ENCODE measurements at regions not wholly inside any gene's neighbourhood (a gene's known extent, or its start where the extent isn't known, plus 50 kb on each side); places are given as distances from the start of the nearest gene placed in this dataset.

DNA sequence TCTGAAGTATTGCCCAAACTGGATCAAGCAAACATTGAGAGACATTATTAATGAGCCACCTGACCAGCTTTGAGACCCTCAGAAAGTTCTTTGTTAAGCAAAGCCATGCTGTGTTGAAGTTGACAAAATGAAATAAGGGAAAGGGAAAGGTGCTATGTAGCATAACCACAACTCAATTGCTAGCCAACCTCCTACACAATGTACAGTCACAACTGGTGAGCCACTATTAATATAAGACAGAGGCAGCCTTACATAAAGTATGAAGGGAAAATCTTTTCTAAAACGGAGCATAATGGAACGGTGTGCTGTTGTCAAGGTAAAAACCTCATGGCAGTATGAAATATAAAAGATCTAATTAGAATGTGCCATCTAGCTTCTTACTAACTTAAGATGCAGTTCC lies 375.8 kb upstream of the ST8SIA4 start:
- Histone ChIP-seq H4K20me1 (ENCODE audit: control insufficient read depth, insufficient read depth, low read depth, low read length) (no peaks in the 10 kb centered on the region), H3K4me2 (ENCODE audit: low read length) (no peak overlapping the region), H3K9me3 (ENCODE audit: control insufficient read depth, insufficient read depth, low read length) (no peaks in the 10 kb centered on the region), H3K27ac (ENCODE audit: low read depth, low read length) (no peak overlapping the region), H3K79me2 (ENCODE audit: control insufficient read depth, low read length) (no peaks in the 10 kb centered on the region), H3K4me1 (ENCODE audit: control insufficient read depth, low read length) (no peaks in the 10 kb centered on the region), H3K9me2 (replicated peaks; ENCODE audit: control insufficient read depth, low read length) (no peaks in the 10 kb centered on the region), H3K36me3 (ENCODE audit: control insufficient read depth, low read length) (no peaks in the 10 kb centered on the region), H3K27me3 (ENCODE audit: control insufficient read depth, low read length) (no peaks in the 10 kb centered on the region), H3K4me3 (ENCODE audit: low read length) (no peak overlapping the region), H3F3A (ENCODE audit: control insufficient read depth, insufficient read depth) (no peaks in the 10 kb centered on the region)
- no peak for TF ChIP-seq EZH2phosphoT487 (IDR thresholded peaks at IDR 0.05; ENCODE audit: borderline replicate concordance, low read length)
- TF ChIP-seq, protein P1, sequence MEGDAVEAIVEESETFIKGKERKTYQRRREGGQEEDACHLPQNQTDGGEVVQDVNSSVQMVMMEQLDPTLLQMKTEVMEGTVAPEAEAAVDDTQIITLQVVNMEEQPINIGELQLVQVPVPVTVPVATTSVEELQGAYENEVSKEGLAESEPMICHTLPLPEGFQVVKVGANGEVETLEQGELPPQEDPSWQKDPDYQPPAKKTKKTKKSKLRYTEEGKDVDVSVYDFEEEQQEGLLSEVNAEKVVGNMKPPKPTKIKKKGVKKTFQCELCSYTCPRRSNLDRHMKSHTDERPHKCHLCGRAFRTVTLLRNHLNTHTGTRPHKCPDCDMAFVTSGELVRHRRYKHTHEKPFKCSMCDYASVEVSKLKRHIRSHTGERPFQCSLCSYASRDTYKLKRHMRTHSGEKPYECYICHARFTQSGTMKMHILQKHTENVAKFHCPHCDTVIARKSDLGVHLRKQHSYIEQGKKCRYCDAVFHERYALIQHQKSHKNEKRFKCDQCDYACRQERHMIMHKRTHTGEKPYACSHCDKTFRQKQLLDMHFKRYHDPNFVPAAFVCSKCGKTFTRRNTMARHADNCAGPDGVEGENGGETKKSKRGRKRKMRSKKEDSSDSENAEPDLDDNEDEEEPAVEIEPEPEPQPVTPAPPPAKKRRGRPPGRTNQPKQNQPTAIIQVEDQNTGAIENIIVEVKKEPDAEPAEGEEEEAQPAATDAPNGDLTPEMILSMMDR (IDR thresholded peaks at IDR 0.05; ENCODE audit: low read depth, low read length, poor library complexity, severe bottlenecking), result no peak

DNA sequence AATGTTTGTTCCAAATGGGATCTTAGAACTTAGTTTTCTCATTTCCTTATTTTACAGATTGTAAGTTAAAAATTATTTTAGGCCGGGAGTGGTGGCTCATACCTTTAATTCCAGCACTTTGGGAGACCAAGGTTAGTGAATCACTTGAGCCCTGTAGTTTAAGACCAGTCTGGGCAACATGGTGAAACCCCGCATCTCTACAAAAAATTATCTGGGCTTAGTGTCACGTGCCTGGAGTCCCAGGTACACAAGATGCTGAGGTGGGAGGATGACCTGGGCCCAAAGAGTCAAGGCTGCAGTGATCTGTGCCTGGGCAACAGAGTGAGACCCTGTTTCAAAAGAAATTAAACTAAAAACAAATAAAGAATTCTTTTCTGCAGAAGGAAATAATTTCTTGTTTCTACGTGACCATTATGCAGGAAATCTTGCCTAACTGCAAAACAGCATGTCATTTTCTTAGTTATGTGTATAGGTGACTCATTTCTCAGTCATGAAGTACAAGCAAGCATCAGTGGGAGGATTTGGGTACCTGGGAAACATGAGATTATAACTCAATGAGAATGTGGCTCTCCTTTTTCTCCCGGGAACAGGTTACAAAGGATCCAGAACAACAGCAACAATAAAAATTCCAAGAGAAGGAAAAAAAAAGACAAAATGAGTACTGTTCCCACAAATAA lies 375.1 kb upstream of the ST8SIA4 start:
- Histone ChIP-seq H3K79me2 (ENCODE audit: control insufficient read depth, low read length) (no peaks in the 10 kb centered on the region), H3K9me2 (replicated peaks; ENCODE audit: control insufficient read depth, low read length) (no peaks in the 10 kb centered on the region), H3K4me1 (ENCODE audit: control insufficient read depth, low read length) (no peaks in the 10 kb centered on the region), H3K9me3 (ENCODE audit: control insufficient read depth, insufficient read depth, low read length) (no peaks in the 10 kb centered on the region), H3K27ac (ENCODE audit: low read depth, low read length) (no peak overlapping the region), H3K27me3 (ENCODE audit: control insufficient read depth, low read length) (no peaks in the 10 kb centered on the region), H4K20me1 (ENCODE audit: control insufficient read depth, insufficient read depth, low read depth, low read length) (no peaks in the 10 kb centered on the region), H3K4me3 (ENCODE audit: low read length) (no peak overlapping the region), H3K36me3 (ENCODE audit: control insufficient read depth, low read length) (no peaks in the 10 kb centered on the region), H3K4me2 (ENCODE audit: low read length) (no peak overlapping the region), H3F3A (ENCODE audit: control insufficient read depth, insufficient read depth) (no peaks in the 10 kb centered on the region)
- no peak for TF ChIP-seq EZH2phosphoT487 (IDR thresholded peaks at IDR 0.05; ENCODE audit: borderline replicate concordance, low read length)
- TF ChIP-seq, protein P1 (IDR thresholded peaks at IDR 0.05; ENCODE audit: low read depth, low read length, poor library complexity, severe bottlenecking), result no peak

DNA sequence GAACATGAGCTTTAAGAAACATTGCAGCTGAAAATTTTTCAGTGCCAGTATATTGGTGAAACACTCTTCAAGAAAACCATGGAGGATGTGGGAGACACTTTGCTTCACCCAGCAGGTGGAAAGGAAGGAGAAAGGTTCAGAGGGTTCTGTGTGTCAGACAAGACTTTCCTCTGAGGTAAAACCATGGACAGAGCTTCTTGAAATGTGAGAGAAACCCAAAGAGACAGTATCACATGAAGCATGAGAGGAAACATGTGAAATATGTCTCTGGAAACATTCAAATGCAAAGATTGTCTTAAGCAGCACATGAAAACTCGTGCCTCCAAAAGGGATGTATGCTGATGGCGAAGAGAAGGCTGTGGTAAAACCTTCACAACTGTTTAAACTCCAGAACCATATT lies 368.9 kb upstream of the ST8SIA4 start:
- Histone ChIP-seq H3K4me2 (ENCODE audit: low read length) (no peak overlapping the region), H3K9me2 (replicated peaks; ENCODE audit: control insufficient read depth, low read length) (no peaks in the 10 kb centered on the region), H3K79me2 (ENCODE audit: control insufficient read depth, low read length) (no peaks in the 10 kb centered on the region), H3K27me3 (ENCODE audit: control insufficient read depth, low read length) (no peaks in the 10 kb centered on the region), H3K9me3 (ENCODE audit: control insufficient read depth, insufficient read depth, low read length) (no peaks in the 10 kb centered on the region), H4K20me1 (ENCODE audit: control insufficient read depth, insufficient read depth, low read depth, low read length) (no peaks in the 10 kb centered on the region), H3K27ac (ENCODE audit: low read depth, low read length) (no peak overlapping the region), H3K4me3 (ENCODE audit: low read length) (no peak overlapping the region), H3K4me1 (ENCODE audit: control insufficient read depth, low read length) (no peaks in the 10 kb centered on the region), H3K36me3 (ENCODE audit: control insufficient read depth, low read length) (no peaks in the 10 kb centered on the region), H3F3A (ENCODE audit: control insufficient read depth, insufficient read depth) (no peaks in the 10 kb centered on the region)
- TF ChIP-seq, protein P1 (IDR thresholded peaks at IDR 0.05; ENCODE audit: low read depth, low read length, poor library complexity, severe bottlenecking), result no peak
- no peak for TF ChIP-seq EZH2phosphoT487 (IDR thresholded peaks at IDR 0.05; ENCODE audit: borderline replicate concordance, low read length)

Measured in DOHH2 (cell line).